Breast epithelium (tissue), 3 donors: ENCODE measurements at regions not wholly inside any gene's neighbourhood (a gene's known extent, or its start where the extent isn't known, plus 50 kb on each side); places are given as distances from the start of the nearest gene placed in this dataset.

ENCODE experiments used
- POLR2AphosphoS5 ChIP-seq, 3 donors: sonication (generic); formaldehyde crosslinking; IDR thresholded peaks; one replicate each; pipeline ENCODE4 v1.6.1; 2017; ENCODE audit warnings: antibody characterized with exemption in 3 of 3
- TF ChIP-seq, protein P1 (sequence below), 3 donors: fragments of 450-650 bp; IDR thresholded peaks; one replicate each; pipeline ENCODE4 v1.5.1; 2016 to 2017; ENCODE audit warnings: antibody characterized with exemption in 3 of 3, mild to moderate bottlenecking in 3 of 3, moderate library complexity in 3 of 3

DNA sequence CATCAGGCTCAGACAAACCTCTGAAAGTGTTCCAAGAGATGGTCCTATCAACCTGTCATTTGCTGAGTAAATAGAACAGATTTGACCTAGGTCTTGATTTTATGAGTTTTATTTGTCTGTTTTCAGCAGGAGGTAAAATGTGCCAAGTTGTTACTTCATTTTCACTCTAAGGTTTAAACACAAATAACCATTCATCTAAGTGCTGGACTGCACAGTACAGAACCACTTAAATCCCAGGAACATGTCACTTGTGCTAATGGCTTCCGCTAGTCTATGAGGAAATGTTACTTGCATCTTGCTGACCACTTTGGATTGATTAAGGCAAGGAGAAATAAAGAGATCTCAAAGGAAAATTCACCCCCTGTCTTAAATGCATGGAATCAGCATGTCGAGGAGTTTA is 660.7 kb downstream of the SMARCA1 start:
- TF ChIP-seq, protein P1, sequence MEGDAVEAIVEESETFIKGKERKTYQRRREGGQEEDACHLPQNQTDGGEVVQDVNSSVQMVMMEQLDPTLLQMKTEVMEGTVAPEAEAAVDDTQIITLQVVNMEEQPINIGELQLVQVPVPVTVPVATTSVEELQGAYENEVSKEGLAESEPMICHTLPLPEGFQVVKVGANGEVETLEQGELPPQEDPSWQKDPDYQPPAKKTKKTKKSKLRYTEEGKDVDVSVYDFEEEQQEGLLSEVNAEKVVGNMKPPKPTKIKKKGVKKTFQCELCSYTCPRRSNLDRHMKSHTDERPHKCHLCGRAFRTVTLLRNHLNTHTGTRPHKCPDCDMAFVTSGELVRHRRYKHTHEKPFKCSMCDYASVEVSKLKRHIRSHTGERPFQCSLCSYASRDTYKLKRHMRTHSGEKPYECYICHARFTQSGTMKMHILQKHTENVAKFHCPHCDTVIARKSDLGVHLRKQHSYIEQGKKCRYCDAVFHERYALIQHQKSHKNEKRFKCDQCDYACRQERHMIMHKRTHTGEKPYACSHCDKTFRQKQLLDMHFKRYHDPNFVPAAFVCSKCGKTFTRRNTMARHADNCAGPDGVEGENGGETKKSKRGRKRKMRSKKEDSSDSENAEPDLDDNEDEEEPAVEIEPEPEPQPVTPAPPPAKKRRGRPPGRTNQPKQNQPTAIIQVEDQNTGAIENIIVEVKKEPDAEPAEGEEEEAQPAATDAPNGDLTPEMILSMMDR (IDR thresholded peaks at IDR 0.05), result no peak
- TF ChIP-seq POLR2AphosphoS5 (IDR thresholded peaks at IDR 0.05), result no peak
